CD14-positive monocyte (primary cell): ENCODE measurements at regions not wholly inside any gene's neighbourhood (a gene's known extent, or its start where the extent isn't known, plus 50 kb on each side); places are given as distances from the start of the nearest gene placed in this dataset.
"Not testable (repeated sequence)": the region's sequence is repeated elsewhere in the genome, so short reads cannot be mapped to it uniquely, and the experiment has no call there.

Experiments used
- DNase-seq, 3 donors: peaks; one replicate each; pipeline ENCODE4 v3.0.0-alpha.2; 2011 to 2022
- H2AFZ ChIP-seq: 2 replicates; pipeline ENCODE4 v1.6.0; 2012; ENCODE audit warnings: mild to moderate bottlenecking, low read depth, low read length, inconsistent platforms; ENCODE audit not compliant: insufficient read depth, poor library complexity, severe bottlenecking
- H3K27ac ChIP-seq, 2 donors: 1 replicate in 1 of 2; 2 replicates in 1 of 2; pipeline ENCODE4 v1.5.1; 2012 to 2013; ENCODE audit warnings: low read length in 2 of 2, control low read depth in 1 of 2, inconsistent platforms in 1 of 2, low read depth in 1 of 2, mild to moderate bottlenecking in 1 of 2
- H3K27me3 ChIP-seq, 2 donors: one replicate each; pipeline versions ENCODE4 v1.6.0 to v1.6.1; 2011 to 2013; ENCODE audit warnings: low read length in 2 of 2; ENCODE audit not compliant: control insufficient read depth in 2 of 2, insufficient read depth in 2 of 2
- H3K36me3 ChIP-seq, 2 donors: replicated peaks in 1 of 2; 1 replicate in 1 of 2; 2 replicates in 1 of 2; pipeline versions ENCODE4 v1.5.1 to v1.6.1; 2012 to 2013; ENCODE audit warnings: low read length in 2 of 2, control low read depth in 1 of 2, inconsistent platforms in 1 of 2, mild to moderate bottlenecking in 1 of 2; ENCODE audit not compliant: insufficient read depth in 2 of 2, control insufficient read depth in 1 of 2
- H3K4me1 ChIP-seq, 2 donors: 1 replicate in 1 of 2; 2 replicates in 1 of 2; pipeline versions ENCODE4 v1.5.1 to v1.6.1; 2012 to 2013; ENCODE audit warnings: low read length in 2 of 2, control low read depth in 1 of 2, inconsistent platforms in 1 of 2, mild to moderate bottlenecking in 1 of 2, moderate library complexity in 1 of 2; ENCODE audit not compliant: insufficient read depth in 2 of 2, control insufficient read depth in 1 of 2
- H3K4me2 ChIP-seq: replicated peaks from 2 replicates; pipeline ENCODE3; 2012; ENCODE audit warnings: low read length, moderate library complexity, mild to moderate bottlenecking; ENCODE audit not compliant: poor library complexity, severe bottlenecking; ENCODE audit errors: extremely low read depth
- H3K4me3 ChIP-seq, 3 experiments: fragments of 200-600 bp in 1 of 3; sonication (generic) in 1 of 3; replicated peaks in 1 of 3; 1 replicate in 2 of 3; 2 replicates in 1 of 3; pipeline ENCODE4 v1.5.1; 2011 to 2013; ENCODE audit warnings: low read length in 3 of 3, mild to moderate bottlenecking in 3 of 3, control low read depth in 2 of 3, low read depth in 2 of 3, inconsistent platforms in 1 of 3, moderate library complexity in 1 of 3
- H3K79me2 ChIP-seq: 2 replicates; pipeline ENCODE4 v1.6.0; 2012; ENCODE audit warnings: mild to moderate bottlenecking, control low read depth, inconsistent platforms, low read length, moderate library complexity; ENCODE audit not compliant: insufficient read depth
- H3K9ac ChIP-seq: 2 replicates; pipeline ENCODE4 v1.6.0; 2017; ENCODE audit warnings: low read length, mild to moderate bottlenecking; ENCODE audit not compliant: insufficient read depth, poor library complexity, severe bottlenecking
- H3K9me3 ChIP-seq, 2 donors: replicated peaks in 1 of 2; 1 replicate in 1 of 2; 2 replicates in 1 of 2; pipeline versions ENCODE4 v1.5.1 to v1.6.1; 2012 to 2013; ENCODE audit warnings: low read length in 2 of 2, control low read depth in 1 of 2; ENCODE audit not compliant: control insufficient read depth in 1 of 2, insufficient read depth in 1 of 2
- H4K20me1 ChIP-seq: 2 replicates; pipeline ENCODE4 v1.6.0; 2012; ENCODE audit warnings: mild to moderate bottlenecking, low read length, control low read depth, moderate library complexity; ENCODE audit not compliant: insufficient read depth
- H3K27ac Mint-ChIP-seq, 7 donors: one replicate each; pipeline ENCODE4 v1.8.0; 2020; ENCODE audit warnings: mild to moderate bottlenecking in 7 of 7, mixed read lengths in 7 of 7, moderate library complexity in 6 of 7, inconsistent platforms in 2 of 7
- H3K27me3 Mint-ChIP-seq, 3 donors: one replicate each; pipeline ENCODE4 v1.8.0; 2021 to 2022; ENCODE audit warnings: low read depth in 3 of 3, mild to moderate bottlenecking in 3 of 3, mixed read lengths in 3 of 3, moderate library complexity in 3 of 3, inconsistent platforms in 1 of 3
- H3K36me3 Mint-ChIP-seq, 2 donors: one replicate each; pipeline ENCODE4 v1.8.0; 2020; ENCODE audit warnings: mixed read lengths in 2 of 2, inconsistent platforms in 1 of 2, mild to moderate bottlenecking in 1 of 2
- H3K4me1 Mint-ChIP-seq: one replicate; pipeline ENCODE4 v1.8.0; 2020; ENCODE audit warnings: mild to moderate bottlenecking, mixed read lengths
- H3K4me3 Mint-ChIP-seq, 2 donors: one replicate each; pipeline ENCODE4 v1.8.0; 2020; ENCODE audit warnings: mild to moderate bottlenecking in 2 of 2, mixed read lengths in 2 of 2, moderate library complexity in 1 of 2
- H3K9me3 Mint-ChIP-seq, 7 donors: one replicate each; pipeline ENCODE4 v1.8.0; 2020 to 2022; ENCODE audit warnings: mixed read lengths in 7 of 7, mild to moderate bottlenecking in 6 of 7, moderate library complexity in 6 of 7, inconsistent platforms in 2 of 7
- CTCF ChIP-seq: fragments of 200-600 bp; IDR thresholded peaks from one replicate; pipeline ENCODE4 v1.8.0; 2022; ENCODE audit warnings: antibody characterized with exemption, mild to moderate bottlenecking
- WGBS: methylation state at CpG from one replicate; pipeline ENCODE4 v1.1.5; 2013; ENCODE audit warnings: missing lambda C conversion rate; ENCODE audit not compliant: insufficient coverage; 5-methylcytosine and 5-hydroxymethylcytosine counted together
- intact Hi-C, 2 donors: fragments of 100-400 bp; cut with micrococcal nuclease; formaldehyde crosslinking; loops; one replicate each; pipeline versions ENCODE4 v1.15.0 to v1.15.1; 2023

GRCh38 chr4:66791686-66792085 is 753.6 kb downstream of the CENPC start:
- H3K4me3 Mint-ChIP-seq: no peak overlapping the region
- no peak overlapping the region for H3K9ac ChIP-seq
- H3K27ac ChIP-seq: no peak overlapping the region
- H3K79me2 ChIP-seq: no peaks in the 10 kb centered on the region
- peaks cover 0 to 1% (median 0%) of the 10 kb centered on the region in 7 donors for H3K9me3 Mint-ChIP-seq
- no peak for DNase-seq
- no peak overlapping the region for H3K4me3 ChIP-seq
- no peaks in the 10 kb centered on the region for H3K27me3 ChIP-seq
- intact Hi-C loops: no loop called here
- no peaks in the 10 kb centered on the region for H3K4me1 ChIP-seq
- H3K4me1 Mint-ChIP-seq: no peaks in the 10 kb centered on the region
- H3K27ac Mint-ChIP-seq: no peak overlapping the region
- H3K4me2 ChIP-seq: no peak overlapping the region
- no peaks in the 10 kb centered on the region for H3K36me3 ChIP-seq
- 94% methylated on average over 2 of the region's 2 CpGs for WGBS
- H3K36me3 Mint-ChIP-seq: no peaks in the 10 kb centered on the region
- H3K27me3 Mint-ChIP-seq: peaks cover 0 to 2% (median 0%) of the 10 kb centered on the region in 3 donors
- no peaks in the 10 kb centered on the region for H4K20me1 ChIP-seq
- H2AFZ ChIP-seq: no peak overlapping the region
- no peaks in the 10 kb centered on the region for H3K9me3 ChIP-seq
- no peak for TF ChIP-seq CTCF

GRCh38 chr4:66785479-66785878 is 759.8 kb downstream of the CENPC start:
- Mint-ChIP-seq H3K27me3 (peaks cover 2 to 4% (median 2%) of the 10 kb centered on the region in 3 donors), H3K9me3 (peaks cover 0 to 8% (median 3%) of the 10 kb centered on the region in 7 donors)
- 80% methylated on average over 1 of the region's 2 CpGs for WGBS

GRCh38 chr4:66782751-66783150 is 762.6 kb downstream of the CENPC start:
- H3K4me3 ChIP-seq, H3K36me3 ChIP-seq, H3K4me1 ChIP-seq, H3K4me3 Mint-ChIP-seq, H3K4me1 Mint-ChIP-seq, H3K9ac ChIP-seq, DNase-seq, H2AFZ ChIP-seq, H3K79me2 ChIP-seq, H3K27me3 ChIP-seq, H3K36me3 Mint-ChIP-seq, H3K27ac Mint-ChIP-seq, H3K4me2 ChIP-seq, H3K27me3 Mint-ChIP-seq, H3K9me3 ChIP-seq, H3K27ac ChIP-seq, intact Hi-C loops, H4K20me1 ChIP-seq: not testable (repeated sequence)
- WGBS: 82% methylated on average over 9 of the region's 18 CpGs
- peaks cover 0 to 12% (median 6%) of the 10 kb centered on the region in 7 donors for H3K9me3 Mint-ChIP-seq

More at GRCh38 chr4:66785479-66785878, 759.8 kb downstream of the CENPC start:
- no peak for TF ChIP-seq CTCF
- no peaks in the 10 kb centered on the region for H3K79me2 ChIP-seq
- Mint-ChIP-seq H3K4me3 (no peak overlapping the region), H3K36me3 (no peaks in the 10 kb centered on the region), H3K27ac (no peak overlapping the region), H3K4me1 (no peaks in the 10 kb centered on the region)
- peaks cover 0 to 10% of the 10 kb centered on the region in 2 donors for H3K9me3 ChIP-seq
- no peaks in the 10 kb centered on the region for H3K36me3 ChIP-seq
- no peak overlapping the region for H2AFZ ChIP-seq
- DNase-seq: no peak
- H4K20me1 ChIP-seq: no peaks in the 10 kb centered on the region
- no peak overlapping the region for H3K9ac ChIP-seq
- H3K4me2 ChIP-seq: no peak overlapping the region
- no peak overlapping the region for H3K4me3 ChIP-seq
- intact Hi-C loops: no loop called here
- no peak overlapping the region for H3K27ac ChIP-seq
- no peaks in the 10 kb centered on the region for H3K4me1 ChIP-seq
- no peaks in the 10 kb centered on the region for H3K27me3 ChIP-seq
